ENCODE measurements at regions not wholly inside any gene's neighbourhood (a gene's known extent, or its start where the extent isn't known, plus 50 kb on each side); places are given as distances from the start of the nearest gene placed in this dataset.

GRCh38 chr13:95375706-95376105 is 74.5 kb upstream of the ABCC4 start:
- Histone ChIP-seq H3K79me2 (ENCODE audit: insufficient read depth, low read depth, low read length) (no peaks in the 10 kb centered on the region), H4K20me1 (ENCODE audit: insufficient read depth, low read length) (no peaks in the 10 kb centered on the region), H3K4me3 (ENCODE audit: low read depth, low read length, poor library complexity, severe bottlenecking) (no peak overlapping the region), H3K36me3 (ENCODE audit: insufficient read depth, low read length) (no peaks in the 10 kb centered on the region), H3K27ac (ENCODE audit: low read depth, low read length, poor library complexity, severe bottlenecking) (no peak overlapping the region), H3K4me2 (ENCODE audit: low read length) (no peak overlapping the region), H3K9me3 (ENCODE audit: low read length) (no peaks in the 10 kb centered on the region), H2AFZ (ENCODE audit: low read length) (no peak overlapping the region), H3K4me1 (ENCODE audit: insufficient read depth, low read length, poor library complexity, severe bottlenecking) (peaks cover 5% of the 10 kb centered on the region), H3K9me2 (ENCODE audit: insufficient read depth, low read length) (no peaks in the 10 kb centered on the region)
- intact Hi-C loops (cut with micrococcal nuclease; ENCODE audit: unreplicated experiment) = no loop called here
- TF ChIP-seq, protein P1, sequence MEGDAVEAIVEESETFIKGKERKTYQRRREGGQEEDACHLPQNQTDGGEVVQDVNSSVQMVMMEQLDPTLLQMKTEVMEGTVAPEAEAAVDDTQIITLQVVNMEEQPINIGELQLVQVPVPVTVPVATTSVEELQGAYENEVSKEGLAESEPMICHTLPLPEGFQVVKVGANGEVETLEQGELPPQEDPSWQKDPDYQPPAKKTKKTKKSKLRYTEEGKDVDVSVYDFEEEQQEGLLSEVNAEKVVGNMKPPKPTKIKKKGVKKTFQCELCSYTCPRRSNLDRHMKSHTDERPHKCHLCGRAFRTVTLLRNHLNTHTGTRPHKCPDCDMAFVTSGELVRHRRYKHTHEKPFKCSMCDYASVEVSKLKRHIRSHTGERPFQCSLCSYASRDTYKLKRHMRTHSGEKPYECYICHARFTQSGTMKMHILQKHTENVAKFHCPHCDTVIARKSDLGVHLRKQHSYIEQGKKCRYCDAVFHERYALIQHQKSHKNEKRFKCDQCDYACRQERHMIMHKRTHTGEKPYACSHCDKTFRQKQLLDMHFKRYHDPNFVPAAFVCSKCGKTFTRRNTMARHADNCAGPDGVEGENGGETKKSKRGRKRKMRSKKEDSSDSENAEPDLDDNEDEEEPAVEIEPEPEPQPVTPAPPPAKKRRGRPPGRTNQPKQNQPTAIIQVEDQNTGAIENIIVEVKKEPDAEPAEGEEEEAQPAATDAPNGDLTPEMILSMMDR (conservative IDR thresholded peaks at IDR 0.05; ENCODE audit: low read length) = no peak
- no peak for TF ChIP-seq EZH2phosphoT487 (IDR thresholded peaks at IDR 0.05; ENCODE audit: borderline replicate concordance, low read depth, low read length)
- no peak for DNase-seq (ENCODE audit: low spot score)
- no TSS peak for BruUV-seq (replicated peaks)
- ChIA-PET CTCF (ENCODE audit: unreplicated experiment) (no interaction called here), POLR2A (no interaction called here)

GRCh38 chr13:95378603-95379002 is 77.4 kb upstream of the ABCC4 start:
- Histone ChIP-seq H2AFZ (ENCODE audit: low read length) (no peak overlapping the region), H3K79me2 (ENCODE audit: insufficient read depth, low read depth, low read length) (no peaks in the 10 kb centered on the region), H3K4me2 (ENCODE audit: low read length) (no peak overlapping the region), H3K36me3 (ENCODE audit: insufficient read depth, low read length) (no peaks in the 10 kb centered on the region), H4K20me1 (ENCODE audit: insufficient read depth, low read length) (no peaks in the 10 kb centered on the region), H3K27ac (ENCODE audit: low read depth, low read length, poor library complexity, severe bottlenecking) (no peak overlapping the region), H3K9me2 (ENCODE audit: insufficient read depth, low read length) (no peaks in the 10 kb centered on the region), H3K9me3 (ENCODE audit: low read length) (no peaks in the 10 kb centered on the region), H3K4me1 (ENCODE audit: insufficient read depth, low read length, poor library complexity, severe bottlenecking) (peaks cover 5% of the 10 kb centered on the region), H3K4me3 (ENCODE audit: low read depth, low read length, poor library complexity, severe bottlenecking) (no peak overlapping the region)
- ChIA-PET CTCF (ENCODE audit: unreplicated experiment) (no interaction called here), POLR2A (no interaction called here)
- intact Hi-C loops (cut with micrococcal nuclease; ENCODE audit: unreplicated experiment) = no loop called here
- no peak for DNase-seq (ENCODE audit: low spot score)
- TF ChIP-seq, protein P1 (conservative IDR thresholded peaks at IDR 0.05; ENCODE audit: low read length) = no peak
- no peak for TF ChIP-seq EZH2phosphoT487 (IDR thresholded peaks at IDR 0.05; ENCODE audit: borderline replicate concordance, low read depth, low read length)
- BruUV-seq (replicated peaks) = no TSS peak

- BruUV-seq (replicated peaks) = no TSS peak
- H3K9me3 ChIP-seq (ENCODE audit: low read length) = no peaks in the 10 kb centered on the region
- no peak overlapping the region for H2AFZ ChIP-seq (ENCODE audit: low read length)
- POLR2A ChIA-PET = interaction anchor here (0.7 kb wide), 2 partner anchors 344 to 521 kb away, joined by 3 to 4 read pairs; no protein-coding TSS in a partner anchor
- H4K20me1 ChIP-seq (ENCODE audit: insufficient read depth, low read length) = no peaks in the 10 kb centered on the region
- H3K4me1 ChIP-seq (ENCODE audit: insufficient read depth, low read length, poor library complexity, severe bottlenecking) = peaks cover 5% of the 10 kb centered on the region
- no peak overlapping the region for H3K4me3 ChIP-seq (ENCODE audit: low read depth, low read length, poor library complexity, severe bottlenecking)
- no peaks in the 10 kb centered on the region for H3K9me2 ChIP-seq (ENCODE audit: insufficient read depth, low read length)
- intact Hi-C loops (cut with micrococcal nuclease; ENCODE audit: unreplicated experiment) = loop anchor here (1.0 to 5.0 kb wide), 2 partner anchors 78 to 191 kb away; partner anchors contain the start of gene ABCC4
- H3K79me2 ChIP-seq (ENCODE audit: insufficient read depth, low read depth, low read length) = no peaks in the 10 kb centered on the region
- peak overlapping the region; percentile 34; the same call in 1 of the 2 replicates for H3K4me2 ChIP-seq (ENCODE audit: low read length)
- CTCF ChIA-PET (ENCODE audit: unreplicated experiment) = interaction anchor here (0.7 to 1.5 kb wide), 4 partner anchors 24 to 199 kb away, joined by 3 to 4 read pairs (median 4); no protein-coding TSS in a partner anchor
- peak; percentile 81 for DNase-seq (ENCODE audit: low spot score)
- no peaks in the 10 kb centered on the region for H3K36me3 ChIP-seq (ENCODE audit: insufficient read depth, low read length)
- no peak overlapping the region for H3K27ac ChIP-seq (ENCODE audit: low read depth, low read length, poor library complexity, severe bottlenecking)
- TF ChIP-seq EZH2phosphoT487 (IDR thresholded peaks at IDR 0.05; ENCODE audit: borderline replicate concordance, low read depth, low read length) = no peak
- TF ChIP-seq, protein P1 (conservative IDR thresholded peaks at IDR 0.05; ENCODE audit: low read length) = peak; percentile 74
Measured at GRCh38 chr13:95380468-95381211, 79.4 kb upstream of the ABCC4 start.
